HUES6 (cell line): ENCODE measurements at regions not wholly inside any gene's neighbourhood (a gene's known extent, or its start where the extent isn't known, plus 50 kb on each side); places are given as distances from the start of the nearest gene placed in this dataset.

Source experiments
- H3K27ac ChIP-seq: 2 replicates; pipeline ENCODE4 v1.7.0; 2013; ENCODE audit warnings: low read depth, mild to moderate bottlenecking, low read length, inconsistent platforms
- H3K27me3 ChIP-seq: 2 replicates; pipeline ENCODE4 v1.6.1; 2013; ENCODE audit warnings: low read length; ENCODE audit not compliant: control insufficient read depth, insufficient read depth
- H3K36me3 ChIP-seq: 2 replicates; pipeline ENCODE4 v1.6.1; 2013; ENCODE audit warnings: low read length; ENCODE audit not compliant: control insufficient read depth, insufficient read depth
- H3K4me1 ChIP-seq: 2 replicates; pipeline ENCODE4 v1.6.1; 2013; ENCODE audit warnings: low read length; ENCODE audit not compliant: control insufficient read depth, insufficient read depth
- H3K4me3 ChIP-seq: 2 replicates; pipeline ENCODE4 v1.5.1; 2013; ENCODE audit warnings: low read depth, low read length
- H3K9ac ChIP-seq: one replicate; pipeline ENCODE4 v1.6.1; 2013; ENCODE audit warnings: mild to moderate bottlenecking, low read length
- H3K9me3 ChIP-seq: 2 replicates; pipeline ENCODE4 v1.6.1; 2013; ENCODE audit warnings: low read depth, low read length; ENCODE audit not compliant: control insufficient read depth, insufficient read depth

DNA sequence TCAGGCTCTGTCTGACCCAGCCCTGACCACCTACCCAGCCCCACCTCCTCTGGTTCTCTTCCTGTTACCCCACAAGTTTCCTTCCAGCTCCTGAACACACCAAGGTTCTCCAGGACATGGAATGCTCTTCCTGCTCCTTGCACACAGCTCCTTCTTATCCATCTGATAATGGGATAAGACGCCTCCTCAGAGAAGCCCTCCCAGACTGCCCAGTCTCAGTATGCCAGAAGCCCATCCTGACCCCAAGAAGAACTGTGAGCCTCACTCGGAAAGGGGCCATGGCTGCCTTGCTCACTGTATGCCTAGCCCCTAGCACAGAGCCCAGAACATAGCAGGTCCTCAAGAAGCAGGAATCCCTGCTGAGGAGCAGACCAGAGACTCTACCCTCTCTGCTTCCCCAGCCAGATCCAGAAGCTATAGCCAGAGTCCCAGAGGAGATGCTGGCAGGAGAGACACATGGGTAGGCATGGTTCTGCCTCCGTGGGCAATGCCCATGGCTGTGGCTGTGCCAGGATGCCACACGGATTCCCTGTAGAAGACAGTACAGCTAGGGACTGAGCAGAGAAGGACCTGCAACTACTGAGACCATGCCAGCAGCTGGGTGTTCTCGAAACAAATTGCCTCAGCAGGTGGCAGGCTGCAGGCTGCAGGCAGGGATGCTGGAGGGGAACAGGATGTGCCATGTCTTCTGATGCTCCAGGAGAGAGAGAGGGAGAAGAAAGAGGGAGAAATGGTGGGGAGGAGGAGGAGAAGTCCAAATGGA is 74.0 kb upstream of the LINGO1 start:
- Histone ChIP-seq H3K9me3 (no peaks in the 10 kb centered on the region), H3K4me3 (no peak overlapping the region), H3K27me3 (peaks cover 4% of the 10 kb centered on the region; the same call in 1 of the 2 replicates), H3K4me1 (no peaks in the 10 kb centered on the region), H3K27ac (no peak overlapping the region), H3K36me3 (no peaks in the 10 kb centered on the region), H3K9ac (no peak overlapping the region)

GRCh38 chr15:77702211-77702957 is 69.7 kb upstream of the LINGO1 start:
- Histone ChIP-seq H3K27ac (no peak overlapping the region), H3K27me3 (peaks cover 4% of the 10 kb centered on the region; the same call in 1 of the 2 replicates), H3K4me1 (no peaks in the 10 kb centered on the region), H3K4me3 (no peak overlapping the region), H3K9ac (no peak overlapping the region), H3K9me3 (no peaks in the 10 kb centered on the region; the same call in 1 of the 2 replicates), H3K36me3 (no peaks in the 10 kb centered on the region)

- Histone ChIP-seq H3K27me3 (no peaks in the 10 kb centered on the region; the same call in 1 of the 2 replicates), H3K9me3 (no peaks in the 10 kb centered on the region; the same call in 1 of the 2 replicates), H3K4me1 (no peaks in the 10 kb centered on the region), H3K4me3 (no peak overlapping the region), H3K36me3 (no peaks in the 10 kb centered on the region), H3K9ac (no peak overlapping the region), H3K27ac (no peak overlapping the region)
Observed at GRCh38 chr15:77698481-77698880, 65.8 kb upstream of the LINGO1 start.

DNA sequence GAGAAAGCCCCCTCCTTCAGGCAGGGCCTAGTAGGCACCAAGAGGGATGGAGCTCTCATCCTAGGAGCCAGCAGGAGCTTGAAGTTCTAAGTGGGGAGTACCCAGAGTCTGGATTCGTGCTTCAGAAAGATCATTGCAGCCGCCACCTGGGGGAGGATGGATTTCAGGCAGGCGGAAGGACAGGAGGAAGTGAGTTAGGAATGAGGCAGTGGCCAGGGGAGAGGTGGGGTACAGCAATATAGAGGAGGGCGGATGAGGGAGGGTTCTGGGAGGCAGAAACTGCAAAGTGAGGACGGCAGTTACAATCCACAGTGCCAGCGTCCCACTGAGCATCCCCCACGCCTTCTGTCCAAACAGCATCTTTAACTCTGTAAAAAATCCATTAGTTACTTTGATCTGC is 65.2 kb upstream of the LINGO1 start:
- no peaks in the 10 kb centered on the region; the same call in 1 of the 2 replicates for H3K9me3 ChIP-seq
- H3K9ac ChIP-seq: no peak overlapping the region
- no peaks in the 10 kb centered on the region for H3K36me3 ChIP-seq
- H3K27ac ChIP-seq: no peak overlapping the region
- no peak overlapping the region for H3K4me3 ChIP-seq
- no peaks in the 10 kb centered on the region for H3K4me1 ChIP-seq
- H3K27me3 ChIP-seq: no peaks in the 10 kb centered on the region; the same call in 1 of the 2 replicates

DNA sequence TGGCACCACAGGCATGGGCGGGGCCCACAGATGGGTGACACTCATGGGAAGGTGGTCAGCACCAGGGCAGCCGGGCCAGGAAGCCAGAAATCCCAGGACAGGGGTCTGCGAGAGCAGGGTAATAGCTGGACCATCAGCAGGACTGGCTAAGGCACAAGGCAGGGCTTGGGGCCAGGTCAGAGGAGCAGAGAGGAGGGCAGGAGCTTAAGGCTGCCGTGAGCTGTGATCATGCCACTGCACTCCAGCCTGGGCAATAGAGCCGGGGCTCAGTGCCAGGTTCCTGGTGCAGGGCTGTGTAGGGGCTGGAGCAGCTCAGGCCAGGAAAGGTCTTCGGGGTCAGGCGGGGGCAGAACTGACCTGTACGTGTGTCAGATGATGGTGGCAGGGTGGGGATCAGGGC is 64.2 kb upstream of the LINGO1 start:
- no peak overlapping the region for H3K9ac ChIP-seq
- no peak overlapping the region for H3K4me3 ChIP-seq
- H3K9me3 ChIP-seq: no peaks in the 10 kb centered on the region; the same call in 1 of the 2 replicates
- no peak overlapping the region for H3K27ac ChIP-seq
- no peaks in the 10 kb centered on the region; the same call in 1 of the 2 replicates for H3K27me3 ChIP-seq
- H3K4me1 ChIP-seq: no peaks in the 10 kb centered on the region
- no peaks in the 10 kb centered on the region for H3K36me3 ChIP-seq

DNA sequence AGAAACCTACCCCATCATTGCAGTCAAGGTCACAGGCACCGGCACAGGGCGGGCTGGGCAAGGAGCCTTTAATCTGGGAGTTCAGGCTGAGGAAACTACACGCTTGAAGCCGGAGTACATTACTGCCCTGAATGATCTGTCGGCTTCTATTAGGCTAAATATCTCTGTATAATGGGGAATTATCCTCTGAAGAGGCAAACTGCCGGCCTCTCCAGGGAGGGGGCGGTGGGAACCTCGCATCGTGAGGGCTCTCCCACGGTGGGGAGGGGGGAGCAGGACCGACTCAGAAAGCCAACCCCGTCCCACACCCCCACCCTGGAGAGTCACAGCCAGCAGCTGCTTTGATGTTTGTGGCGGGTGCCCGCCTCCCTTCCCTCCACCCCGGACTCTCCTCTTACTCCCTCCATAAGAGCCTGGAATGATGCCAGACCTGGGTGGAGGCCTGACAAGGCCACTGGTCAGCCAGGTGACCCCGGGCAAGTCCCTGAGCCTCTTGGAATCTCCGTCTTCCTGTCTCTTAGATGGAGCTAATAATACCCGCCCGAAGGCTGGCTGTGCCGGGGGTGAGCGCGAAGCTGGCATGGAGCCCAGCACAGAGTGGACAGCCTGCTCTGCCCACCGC is 63.4 kb upstream of the LINGO1 start:
- no peaks in the 10 kb centered on the region; the same call in 1 of the 2 replicates for H3K9me3 ChIP-seq
- H3K27me3 ChIP-seq: no peaks in the 10 kb centered on the region; the same call in 1 of the 2 replicates
- H3K27ac ChIP-seq: no peak overlapping the region
- no peaks in the 10 kb centered on the region for H3K4me1 ChIP-seq
- H3K9ac ChIP-seq: no peak overlapping the region
- H3K36me3 ChIP-seq: no peaks in the 10 kb centered on the region
- no peak overlapping the region for H3K4me3 ChIP-seq

GRCh38 chr15:77695548-77695947 is 62.8 kb upstream of the LINGO1 start:
- Histone ChIP-seq H3K4me3 (no peak overlapping the region), H3K27me3 (no peaks in the 10 kb centered on the region; the same call in 1 of the 2 replicates), H3K9me3 (no peaks in the 10 kb centered on the region; the same call in 1 of the 2 replicates), H3K36me3 (no peaks in the 10 kb centered on the region), H3K4me1 (no peaks in the 10 kb centered on the region), H3K27ac (no peak overlapping the region), H3K9ac (no peak overlapping the region)

GRCh38 chr15:77693576-77693975 is 60.9 kb upstream of the LINGO1 start:
- Histone ChIP-seq H3K9ac (no peak overlapping the region), H3K9me3 (no peaks in the 10 kb centered on the region), H3K27me3 (no peaks in the 10 kb centered on the region; the same call in 1 of the 2 replicates), H3K27ac (no peak overlapping the region), H3K36me3 (no peaks in the 10 kb centered on the region), H3K4me1 (no peaks in the 10 kb centered on the region), H3K4me3 (no peak overlapping the region)

DNA sequence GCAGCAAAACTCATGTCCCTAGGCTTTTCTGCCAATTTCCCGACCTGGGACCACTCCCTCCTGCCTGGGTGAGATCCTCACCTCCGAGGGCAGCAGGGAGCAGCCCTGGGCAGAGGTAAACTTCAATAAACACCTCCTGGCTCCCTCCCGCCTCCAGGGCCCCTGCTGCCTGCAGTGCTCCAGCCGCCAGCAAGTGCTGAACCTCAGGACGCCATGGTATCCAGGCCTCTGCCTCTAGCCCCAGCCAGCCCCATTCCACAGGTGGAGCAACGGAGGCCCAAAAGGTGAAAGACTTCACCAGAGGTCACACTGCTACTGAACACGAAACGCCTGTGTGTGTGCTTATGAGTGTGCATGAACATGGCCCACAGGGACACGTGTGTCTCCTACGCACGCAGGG is 59.9 kb upstream of the LINGO1 start:
- H3K4me3 ChIP-seq: no peak overlapping the region
- no peaks in the 10 kb centered on the region for H3K4me1 ChIP-seq
- H3K27ac ChIP-seq: no peak overlapping the region
- no peaks in the 10 kb centered on the region for H3K9me3 ChIP-seq
- H3K36me3 ChIP-seq: no peaks in the 10 kb centered on the region
- H3K27me3 ChIP-seq: no peaks in the 10 kb centered on the region
- no peak overlapping the region for H3K9ac ChIP-seq

DNA sequence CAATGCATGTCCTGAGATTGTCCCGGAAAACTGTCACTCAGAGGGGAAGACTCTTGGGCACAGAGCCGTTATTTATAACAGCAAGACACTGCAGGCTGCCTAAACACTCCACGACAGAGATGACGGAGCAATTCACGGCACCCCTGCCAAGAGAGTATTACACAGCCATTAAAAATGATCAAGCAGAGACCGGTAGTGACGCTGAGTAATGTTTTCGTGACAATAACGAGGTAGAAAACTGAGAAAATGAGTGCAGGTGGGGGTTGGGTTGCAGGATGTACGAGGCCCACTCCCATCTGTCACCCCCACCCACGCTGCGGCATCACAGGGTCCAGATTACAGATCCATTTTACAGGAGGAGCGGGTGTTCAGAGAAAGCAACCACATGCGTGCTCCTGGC is 58.9 kb upstream of the LINGO1 start:
- no peak overlapping the region for H3K9ac ChIP-seq
- H3K36me3 ChIP-seq: no peaks in the 10 kb centered on the region
- H3K27me3 ChIP-seq: no peaks in the 10 kb centered on the region; the same call in 1 of the 2 replicates

GRCh38 chr15:77689821-77690220 is 57.1 kb upstream of the LINGO1 start:
- no peak overlapping the region for H3K9ac ChIP-seq
- no peaks in the 10 kb centered on the region for H3K36me3 ChIP-seq
- H3K4me3 ChIP-seq: no peak overlapping the region
- H3K4me1 ChIP-seq: no peaks in the 10 kb centered on the region
- no peak overlapping the region for H3K27ac ChIP-seq
- H3K9me3 ChIP-seq: no peaks in the 10 kb centered on the region
- H3K27me3 ChIP-seq: no peaks in the 10 kb centered on the region; the same call in 1 of the 2 replicates

More for the DNA sequence above, 58.9 kb upstream of the LINGO1 start:
- H3K27ac ChIP-seq: no peak overlapping the region
- no peak overlapping the region for H3K4me3 ChIP-seq
- no peaks in the 10 kb centered on the region for H3K9me3 ChIP-seq
- no peaks in the 10 kb centered on the region for H3K4me1 ChIP-seq
